SK-N-SH treated with all-trans-retinoic acid at 6 μM for 48 hours (cell line): ENCODE measurements at regions not wholly inside any gene's neighbourhood (a gene's known extent, or its start where the extent isn't known, plus 50 kb on each side); places are given as distances from the start of the nearest gene placed in this dataset.
A peak's percentile ranks its signal among the peaks of the same experiment; 100 is the strongest.

ENCODE experiments used
- ATAC-seq: fragments of 200-7000 bp; cut with Tn5 transposase; 3 replicates; pipeline ENCODE4 v1.9.1; 2020; ENCODE audit warnings: mild to moderate bottlenecking, moderate library complexity
- BACH2 ChIP-seq: fragments of 250-450 bp; sonication (Bioruptor Pico); IDR thresholded peaks from 2 replicates; pipeline ENCODE4 v1.9.0; 2021; ENCODE audit warnings: mild to moderate bottlenecking, borderline replicate concordance
- CREB5 ChIP-seq: fragments of 250-450 bp; sonication (Bioruptor Pico); IDR thresholded peaks from 2 replicates; pipeline ENCODE4 v1.5.1; 2020; ENCODE audit warnings: low read depth, mild to moderate bottlenecking, moderate library complexity
- CSDC2 ChIP-seq: fragments of 250-450 bp; sonication (Bioruptor Pico); IDR thresholded peaks from 2 replicates; pipeline ENCODE4 v1.5.0; 2020; ENCODE audit warnings: mild to moderate bottlenecking, moderate library complexity
- CSRNP3 ChIP-seq: fragments of 250-450 bp; sonication (Bioruptor Pico); IDR thresholded peaks from 2 replicates; pipeline ENCODE4 v1.5.1; 2021; ENCODE audit warnings: mild to moderate bottlenecking, moderate library complexity
- ESRRG ChIP-seq: fragments of 250-450 bp; sonication (Bioruptor Pico); IDR thresholded peaks from 2 replicates; pipeline ENCODE4 v1.6.1; 2021; ENCODE audit warnings: mild to moderate bottlenecking
- GLIS3 ChIP-seq: fragments of 250-450 bp; sonication (Bioruptor Pico); IDR thresholded peaks from 2 replicates; pipeline ENCODE4 v1.5.0; 2020; ENCODE audit warnings: mild to moderate bottlenecking, moderate library complexity
- ISL1 ChIP-seq: fragments of 250-450 bp; sonication (Bioruptor Pico); IDR thresholded peaks from 2 replicates; pipeline ENCODE4 v2.1.2; 2022; ENCODE audit warnings: mild to moderate bottlenecking, moderate library complexity
- OSR1 ChIP-seq: fragments of 250-450 bp; sonication (Bioruptor Pico); IDR thresholded peaks from 2 replicates; pipeline ENCODE4 v1.8.0; 2022; ENCODE audit warnings: moderate library complexity, mild to moderate bottlenecking, inconsistent platforms
- RARB ChIP-seq: fragments of 250-450 bp; sonication (Bioruptor Pico); IDR thresholded peaks from 2 replicates; pipeline ENCODE4 v1.8.0; 2021; ENCODE audit warnings: mild to moderate bottlenecking, moderate library complexity
- SNAI2 ChIP-seq: fragments of 250-450 bp; sonication (Bioruptor Pico); IDR thresholded peaks from 2 replicates; pipeline ENCODE4 v1.5.0; 2020; ENCODE audit warnings: mild to moderate bottlenecking, moderate library complexity
- TCF4 ChIP-seq: fragments of 250-450 bp; sonication (Bioruptor Pico); IDR thresholded peaks from 2 replicates; pipeline ENCODE4 v1.8.0; 2021; ENCODE audit warnings: mild to moderate bottlenecking, moderate library complexity, borderline replicate concordance
- TOX ChIP-seq: fragments of 250-450 bp; sonication (Bioruptor Pico); IDR thresholded peaks from 2 replicates; pipeline ENCODE4 v1.8.0; 2021; ENCODE audit warnings: mild to moderate bottlenecking, moderate library complexity, borderline replicate concordance
- TSHZ2 ChIP-seq: fragments of 250-450 bp; sonication (Bioruptor Pico); IDR thresholded peaks from 2 replicates; pipeline ENCODE4 v1.5.0; 2020; ENCODE audit warnings: mild to moderate bottlenecking, moderate library complexity
- ZC3H10 ChIP-seq: fragments of 250-450 bp; sonication (Bioruptor Pico); IDR thresholded peaks from 2 replicates; pipeline ENCODE4 v1.5.1; 2021; ENCODE audit warnings: mild to moderate bottlenecking, moderate library complexity
- ZFP3 ChIP-seq: fragments of 250-450 bp; sonication (Bioruptor Pico); IDR thresholded peaks from 2 replicates; pipeline ENCODE4 v1.5.0; 2020; ENCODE audit warnings: mild to moderate bottlenecking, moderate library complexity
- ZFP30 ChIP-seq: fragments of 450-650 bp; formaldehyde crosslinking; IDR thresholded peaks from 2 replicates; pipeline ENCODE4 v1.5.0; 2022; ENCODE audit warnings: mild to moderate bottlenecking, moderate library complexity
- ZNF70 ChIP-seq: fragments of 450-650 bp; formaldehyde crosslinking; IDR thresholded peaks from 2 replicates; pipeline ENCODE4 v1.5.0; 2020; ENCODE audit warnings: mild to moderate bottlenecking, moderate library complexity
- ZNF8 ChIP-seq: fragments of 450-650 bp; formaldehyde crosslinking; IDR thresholded peaks from 2 replicates; pipeline ENCODE4 v1.5.0; 2020; ENCODE audit warnings: mild to moderate bottlenecking, moderate library complexity

- TF ChIP-seq CREB5 (CRISPR knock-in tag): no peak
- no peak for TF ChIP-seq BACH2 (CRISPR knock-in tag)
- no peak for TF ChIP-seq TCF4 (CRISPR knock-in tag)
- no peak for TF ChIP-seq TOX (CRISPR knock-in tag)
- TF ChIP-seq CSRNP3 (CRISPR knock-in tag): no peak
- TF ChIP-seq OSR1 (CRISPR knock-in tag): no peak
- no peak for TF ChIP-seq RARB
- TF ChIP-seq, all 23 proteins: peak for 0
Observed at GRCh38 chr21:27078915-27079314, 112.0 kb upstream of the ADAMTS5 start (continued).

GRCh38 chr21:27077501-27077900 lies 110.6 kb upstream of the ADAMTS5 start:
- ATAC-seq: no peak

GRCh38 chr21:27076025-27076424 lies 109.1 kb upstream of the ADAMTS5 start:
- TF ChIP-seq GLIS3 (CRISPR knock-in tag) (no peak), ZFP30 (no peak), CSRNP3 (CRISPR knock-in tag) (no peak), SNAI2 (CRISPR knock-in tag) (no peak), TSHZ2 (CRISPR knock-in tag) (no peak), ZNF70 (CRISPR knock-in tag) (no peak), RARB (no peak), TCF4 (CRISPR knock-in tag) (no peak)
- no peak for ATAC-seq

More at GRCh38 chr21:27077501-27077900, 110.6 kb upstream of the ADAMTS5 start:
- TF ChIP-seq TOX (CRISPR knock-in tag) (no peak), ZFP30 (no peak)

GRCh38 chr21:27070861-27071670 lies 104.2 kb upstream of the ADAMTS5 start:
- ATAC-seq: peak; percentile 59

GRCh38 chr21:27068811-27069210 lies 101.9 kb upstream of the ADAMTS5 start:
- ATAC-seq: no peak
- TF ChIP-seq GLIS3 (CRISPR knock-in tag): no peak
- no peak for TF ChIP-seq ESRRG (CRISPR knock-in tag)
- TF ChIP-seq CSDC2: no peak
- no peak for TF ChIP-seq CREB5 (CRISPR knock-in tag)
- TF ChIP-seq ZFP3 (CRISPR knock-in tag): no peak
- TF ChIP-seq TCF4 (CRISPR knock-in tag): no peak
- no peak for TF ChIP-seq TSHZ2 (CRISPR knock-in tag)
- TF ChIP-seq ZNF70 (CRISPR knock-in tag): no peak
- TF ChIP-seq TOX (CRISPR knock-in tag): no peak
- no peak for TF ChIP-seq RARB
- no peak for TF ChIP-seq ZNF8 (CRISPR knock-in tag)
- TF ChIP-seq ISL1 (CRISPR knock-in tag): no peak
- TF ChIP-seq BACH2 (CRISPR knock-in tag): no peak
- no peak for TF ChIP-seq ZC3H10 (CRISPR knock-in tag)
- TF ChIP-seq CSRNP3 (CRISPR knock-in tag): no peak
- TF ChIP-seq SNAI2 (CRISPR knock-in tag): no peak
- TF ChIP-seq OSR1 (CRISPR knock-in tag): no peak

More at GRCh38 chr21:27070861-27071670, 104.2 kb upstream of the ADAMTS5 start:
- TF ChIP-seq ISL1 (CRISPR knock-in tag) (peak; percentile 74), BACH2 (CRISPR knock-in tag) (no peak), ZC3H10 (CRISPR knock-in tag) (0 out of 2 replicates have a peak, but pooled peaks have one; percentile 49)
